ENCODE measurements at regions not wholly inside any gene's neighbourhood (a gene's known extent, or its start where the extent isn't known, plus 50 kb on each side); places are given as distances from the start of the nearest gene placed in this dataset.
"Not testable (repeated sequence)": the region's sequence is repeated elsewhere in the genome, so short reads cannot be mapped to it uniquely, and the experiment has no call there.

- no peaks in the 10 kb centered on the region for H4K20me1 ChIP-seq (ENCODE audit: control insufficient read depth, extremely low read depth, insufficient read depth, low read length)
- H3K4me2 ChIP-seq (ENCODE audit: extremely low read depth, insufficient read depth, low read length): no peak overlapping the region
- no peak overlapping the region for H3K27ac ChIP-seq (ENCODE audit: insufficient read depth, low read length)
- no peak overlapping the region for H3K4me3 ChIP-seq (replicated peaks in 1 of 4; ENCODE audit: control extremely low read depth in 1 of 4, insufficient read depth in 1 of 4, low read depth in 3 of 4, low read length in 4 of 4)
- no peaks in the 10 kb centered on the region for H3K27me3 ChIP-seq (ENCODE audit: control insufficient read depth, insufficient read depth, low read length)
- H3K9me3 ChIP-seq (ENCODE audit: control insufficient read depth, insufficient read depth, low read depth, low read length): no peaks in the 10 kb centered on the region
- H3K36me3 ChIP-seq (ENCODE audit: control insufficient read depth, insufficient read depth, low read length): no peaks in the 10 kb centered on the region
- no peak overlapping the region for H2AFZ ChIP-seq (ENCODE audit: low read length)
- H3K79me2 ChIP-seq (ENCODE audit: control insufficient read depth, insufficient read depth, low read length): peaks cover 61% of the 10 kb centered on the region
- TF ChIP-seq, protein P1, sequence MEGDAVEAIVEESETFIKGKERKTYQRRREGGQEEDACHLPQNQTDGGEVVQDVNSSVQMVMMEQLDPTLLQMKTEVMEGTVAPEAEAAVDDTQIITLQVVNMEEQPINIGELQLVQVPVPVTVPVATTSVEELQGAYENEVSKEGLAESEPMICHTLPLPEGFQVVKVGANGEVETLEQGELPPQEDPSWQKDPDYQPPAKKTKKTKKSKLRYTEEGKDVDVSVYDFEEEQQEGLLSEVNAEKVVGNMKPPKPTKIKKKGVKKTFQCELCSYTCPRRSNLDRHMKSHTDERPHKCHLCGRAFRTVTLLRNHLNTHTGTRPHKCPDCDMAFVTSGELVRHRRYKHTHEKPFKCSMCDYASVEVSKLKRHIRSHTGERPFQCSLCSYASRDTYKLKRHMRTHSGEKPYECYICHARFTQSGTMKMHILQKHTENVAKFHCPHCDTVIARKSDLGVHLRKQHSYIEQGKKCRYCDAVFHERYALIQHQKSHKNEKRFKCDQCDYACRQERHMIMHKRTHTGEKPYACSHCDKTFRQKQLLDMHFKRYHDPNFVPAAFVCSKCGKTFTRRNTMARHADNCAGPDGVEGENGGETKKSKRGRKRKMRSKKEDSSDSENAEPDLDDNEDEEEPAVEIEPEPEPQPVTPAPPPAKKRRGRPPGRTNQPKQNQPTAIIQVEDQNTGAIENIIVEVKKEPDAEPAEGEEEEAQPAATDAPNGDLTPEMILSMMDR (conservative IDR thresholded peaks at IDR 0.05 in 1 of 2, IDR thresholded peaks at IDR 0.05 in 1 of 2; ENCODE audit: low read depth in 1 of 2, low read length in 2 of 2): no peak
- no peak for TF ChIP-seq EZH2 (IDR thresholded peaks at IDR 0.05; ENCODE audit: low read length, missing control alignments)
- no peak for DNase-seq (ENCODE audit: low read depth in 2 of 2)
- no peaks in the 10 kb centered on the region for H3K4me1 ChIP-seq (ENCODE audit: control insufficient read depth, extremely low read depth, insufficient read depth, low read length)
- no peak overlapping the region for H3K9ac ChIP-seq (ENCODE audit: insufficient read depth, low read length)
These were observed 59.8 kb downstream of the SEPTIN7 start for GRCh38 chr7:35860664-35861063.

DNA sequence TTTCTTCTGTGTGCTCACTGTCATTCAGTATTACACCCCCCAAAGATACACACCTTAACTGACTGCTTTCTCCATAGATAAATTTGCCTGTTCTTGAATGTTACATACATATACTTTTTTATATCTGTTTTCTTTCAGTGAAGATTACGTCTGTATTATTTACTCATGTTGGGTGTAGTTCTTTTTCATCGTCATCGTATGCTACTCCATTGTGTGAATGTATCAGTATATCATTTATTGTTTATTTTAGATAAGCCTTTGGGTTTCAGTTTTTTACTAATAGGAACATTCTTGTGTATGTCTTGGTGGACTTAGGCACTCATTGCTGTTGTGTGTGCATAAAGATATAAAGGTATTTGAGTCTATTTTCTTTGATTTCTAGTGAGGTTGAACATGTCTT lies 64.4 kb downstream of the SEPTIN7 start:
- H3K36me3 ChIP-seq (ENCODE audit: control insufficient read depth, insufficient read depth, low read length): no peaks in the 10 kb centered on the region
- no peak overlapping the region for H3K4me2 ChIP-seq (ENCODE audit: extremely low read depth, insufficient read depth, low read length)
- no peaks in the 10 kb centered on the region for H3K9me3 ChIP-seq (ENCODE audit: control insufficient read depth, insufficient read depth, low read depth, low read length)
- H3K4me3 ChIP-seq (replicated peaks in 1 of 4; ENCODE audit: control extremely low read depth in 1 of 4, insufficient read depth in 1 of 4, low read depth in 3 of 4, low read length in 4 of 4): no peak overlapping the region
- DNase-seq (ENCODE audit: low read depth in 2 of 2): no peak
- TF ChIP-seq, protein P1 (conservative IDR thresholded peaks at IDR 0.05 in 1 of 2, IDR thresholded peaks at IDR 0.05 in 1 of 2; ENCODE audit: low read depth in 1 of 2, low read length in 2 of 2): no peak
- TF ChIP-seq EZH2 (IDR thresholded peaks at IDR 0.05; ENCODE audit: low read length, missing control alignments): no peak
- no peak overlapping the region for H3K27ac ChIP-seq (ENCODE audit: insufficient read depth, low read length)
- H3K4me1 ChIP-seq (ENCODE audit: control insufficient read depth, extremely low read depth, insufficient read depth, low read length): no peaks in the 10 kb centered on the region
- no peaks in the 10 kb centered on the region for H4K20me1 ChIP-seq (ENCODE audit: control insufficient read depth, extremely low read depth, insufficient read depth, low read length)
- no peaks in the 10 kb centered on the region for H3K27me3 ChIP-seq (ENCODE audit: control insufficient read depth, insufficient read depth, low read length)
- H2AFZ ChIP-seq (ENCODE audit: low read length): no peak overlapping the region
- peaks cover 40% of the 10 kb centered on the region for H3K79me2 ChIP-seq (ENCODE audit: control insufficient read depth, insufficient read depth, low read length)
- no peak overlapping the region for H3K9ac ChIP-seq (ENCODE audit: insufficient read depth, low read length)

DNA sequence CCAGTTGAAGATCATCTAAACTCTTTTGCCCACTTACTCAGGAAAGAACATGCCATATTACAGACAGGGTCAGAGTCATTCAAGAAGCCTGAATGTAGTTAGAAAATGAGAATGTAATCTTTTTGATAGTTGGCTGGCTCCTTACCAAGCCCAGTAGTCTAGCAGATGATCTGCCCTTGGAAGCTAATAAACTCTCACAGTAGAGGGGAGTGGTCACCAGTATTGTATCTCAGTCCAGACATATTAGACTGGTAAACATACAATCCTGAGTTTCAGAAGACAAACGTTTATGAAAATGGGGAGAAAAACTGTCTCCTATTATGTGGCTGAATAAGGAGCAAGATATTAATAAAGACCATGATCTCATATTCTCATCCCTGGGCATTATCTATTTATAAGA lies 65.3 kb downstream of the SEPTIN7 start:
- no peaks in the 10 kb centered on the region for H4K20me1 ChIP-seq (ENCODE audit: control insufficient read depth, extremely low read depth, insufficient read depth, low read length)

DNA sequence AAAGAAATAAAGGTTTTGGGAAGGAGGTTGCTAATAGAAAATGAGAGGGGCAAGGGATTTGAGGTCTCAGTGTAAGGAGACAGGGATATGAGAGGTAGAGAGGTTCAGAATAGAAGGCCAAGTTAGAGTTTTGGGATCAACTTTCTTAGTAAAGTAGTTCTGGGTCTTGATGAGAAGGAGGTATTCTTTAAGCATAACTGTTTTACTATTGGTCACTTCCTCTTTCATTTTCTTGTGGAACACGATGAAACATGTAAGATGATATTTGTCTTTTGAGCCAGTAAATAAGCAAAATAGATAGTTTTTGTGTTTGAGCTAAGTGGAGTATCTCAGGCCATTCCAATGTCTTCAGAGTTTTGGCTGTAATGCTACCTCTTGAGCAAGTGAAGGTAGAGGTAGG lies 68.3 kb downstream of the SEPTIN7 start:
- H3K36me3 ChIP-seq (ENCODE audit: control insufficient read depth, insufficient read depth, low read length); H3K4me1 ChIP-seq (ENCODE audit: control insufficient read depth, extremely low read depth, insufficient read depth, low read length); H4K20me1 ChIP-seq (ENCODE audit: control insufficient read depth, extremely low read depth, insufficient read depth, low read length); H3K9me3 ChIP-seq (ENCODE audit: control insufficient read depth, insufficient read depth, low read depth, low read length); H3K27me3 ChIP-seq (ENCODE audit: control insufficient read depth, insufficient read depth, low read length); DNase-seq (ENCODE audit: low read depth in 2 of 2); H3K9ac ChIP-seq (ENCODE audit: insufficient read depth, low read length); H2AFZ ChIP-seq (ENCODE audit: low read length); H3K4me3 ChIP-seq (replicated peaks in 1 of 4; ENCODE audit: control extremely low read depth in 1 of 4, insufficient read depth in 1 of 4, low read depth in 3 of 4, low read length in 4 of 4): not testable (repeated sequence)
- Histone ChIP-seq H3K27ac (ENCODE audit: insufficient read depth, low read length) (peak overlapping the region; percentile 22), H3K79me2 (ENCODE audit: control insufficient read depth, insufficient read depth, low read length) (peaks cover 25% of the 10 kb centered on the region), H3K4me2 (ENCODE audit: extremely low read depth, insufficient read depth, low read length) (peak overlapping the region; percentile 10)

More for the DNA sequence above, 65.3 kb downstream of the SEPTIN7 start:
- H3K4me1 ChIP-seq (ENCODE audit: control insufficient read depth, extremely low read depth, insufficient read depth, low read length): no peaks in the 10 kb centered on the region
- no peak overlapping the region for H3K27ac ChIP-seq (ENCODE audit: insufficient read depth, low read length)
- no peaks in the 10 kb centered on the region for H3K9me3 ChIP-seq (ENCODE audit: control insufficient read depth, insufficient read depth, low read depth, low read length)
- no peak overlapping the region for H3K4me2 ChIP-seq (ENCODE audit: extremely low read depth, insufficient read depth, low read length)
- no peaks in the 10 kb centered on the region for H3K27me3 ChIP-seq (ENCODE audit: control insufficient read depth, insufficient read depth, low read length)
- TF ChIP-seq, protein P1 (conservative IDR thresholded peaks at IDR 0.05 in 1 of 2, IDR thresholded peaks at IDR 0.05 in 1 of 2; ENCODE audit: low read depth in 1 of 2, low read length in 2 of 2): no peak
- TF ChIP-seq EZH2 (IDR thresholded peaks at IDR 0.05; ENCODE audit: low read length, missing control alignments): no peak
- H3K79me2 ChIP-seq (ENCODE audit: control insufficient read depth, insufficient read depth, low read length): peaks cover 37% of the 10 kb centered on the region
- H2AFZ ChIP-seq (ENCODE audit: low read length): no peak overlapping the region
- H3K36me3 ChIP-seq (ENCODE audit: control insufficient read depth, insufficient read depth, low read length): no peaks in the 10 kb centered on the region
- H3K4me3 ChIP-seq (replicated peaks in 1 of 4; ENCODE audit: control extremely low read depth in 1 of 4, insufficient read depth in 1 of 4, low read depth in 3 of 4, low read length in 4 of 4): no peak overlapping the region
- no peak for DNase-seq (ENCODE audit: low read depth in 2 of 2)
- no peak overlapping the region for H3K9ac ChIP-seq (ENCODE audit: insufficient read depth, low read length)
